GM12892 (cell line): ENCODE measurements at regions not wholly inside any gene's neighbourhood (a gene's known extent, or its start where the extent isn't known, plus 50 kb on each side); places are given as distances from the start of the nearest gene placed in this dataset.

ENCODE experiments used
- DNase-seq: peaks from one replicate; pipeline ENCODE4 v3.0.0; 2011; ENCODE audit not compliant: insufficient read length
- FAIRE-seq: peaks from 2 replicates; lab custom pipeline; 2011; peaks lifted over from hg19 to GRCh38; lab: Jason Lieb, UNC
- POLR2A ChIP-seq: IDR thresholded peaks from 2 replicates; pipeline ENCODE4 v1.6.1; 2011; ENCODE audit warnings: low read depth, low read length, control low read depth
- POLR2AphosphoS5 ChIP-seq: IDR thresholded peaks from 2 replicates; pipeline ENCODE4 v1.6.1; 2011; ENCODE audit warnings: low read depth, low read length, control low read depth
- TAF1 ChIP-seq: IDR thresholded peaks from 2 replicates; pipeline ENCODE4 v1.6.1; 2011; ENCODE audit warnings: low read depth, mild to moderate bottlenecking, control low read depth, low read length, borderline replicate concordance

DNA sequence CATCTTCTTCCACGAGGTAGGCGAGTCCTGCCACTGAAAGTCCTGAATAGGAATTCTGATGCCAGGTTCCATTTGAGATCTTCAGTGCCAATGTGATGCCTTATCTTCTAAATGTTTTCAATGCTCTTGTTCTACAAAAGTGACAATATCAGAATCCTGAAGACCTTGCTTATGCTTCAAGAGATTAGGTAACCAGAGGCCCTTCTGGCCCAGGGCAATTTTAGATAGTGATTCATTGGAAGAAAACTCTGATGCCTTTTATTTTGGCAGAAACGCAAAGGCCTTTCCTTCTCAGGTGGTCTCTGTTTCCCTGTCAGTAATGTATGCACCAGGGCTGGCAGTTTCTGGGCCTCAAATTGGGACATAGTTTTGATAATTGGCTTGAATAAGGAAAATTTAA, 144.8 kb downstream of the CEP135 start:
- no peak for DNase-seq
- FAIRE-seq: no peak
- TF ChIP-seq POLR2AphosphoS5: no peak
- no peak for TF ChIP-seq POLR2A
- TF ChIP-seq TAF1: no peak

DNA sequence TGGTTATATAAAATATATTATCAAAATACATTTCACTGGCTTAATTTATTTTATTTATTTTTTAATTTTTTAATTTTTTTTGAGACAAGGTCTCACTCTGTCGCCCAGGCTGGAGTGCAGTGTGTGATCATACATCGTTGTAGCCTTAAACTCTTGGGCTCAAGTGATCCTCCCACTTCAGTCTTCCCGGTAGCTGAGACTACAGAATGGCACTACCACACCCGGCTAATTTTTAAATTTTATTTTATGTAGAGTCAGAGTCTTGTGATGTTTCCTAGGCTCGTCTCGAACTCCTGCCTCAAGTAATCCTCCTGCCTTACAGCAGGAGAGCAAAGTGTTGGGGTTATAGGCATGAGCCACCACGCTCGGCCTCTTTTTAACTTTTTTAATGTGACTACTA, 143.8 kb downstream of the CEP135 start:
- FAIRE-seq: no peak
- DNase-seq: no peak
- TF ChIP-seq POLR2AphosphoS5: no peak
- TF ChIP-seq TAF1: no peak
- TF ChIP-seq POLR2A: no peak

DNA sequence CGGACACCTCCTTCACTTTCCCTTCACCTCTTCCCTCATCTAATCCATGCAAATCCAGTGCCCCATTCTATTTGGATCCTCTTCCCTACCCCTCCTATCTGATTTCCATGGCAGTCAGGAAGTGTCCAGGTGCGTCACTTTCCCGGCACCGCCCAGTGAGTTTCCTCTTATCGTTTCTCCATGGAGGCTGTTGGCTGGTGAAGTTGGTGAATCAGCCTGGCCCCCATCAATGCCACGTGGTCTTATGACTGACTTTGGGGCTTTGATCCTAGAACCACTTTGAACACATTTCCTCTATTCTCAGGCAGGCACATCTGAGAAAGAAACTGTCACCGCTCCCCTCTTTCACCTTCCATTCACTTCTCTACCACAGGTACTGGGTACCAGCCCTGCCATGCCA, 137.8 kb downstream of the CEP135 start:
- FAIRE-seq: no peak

DNA sequence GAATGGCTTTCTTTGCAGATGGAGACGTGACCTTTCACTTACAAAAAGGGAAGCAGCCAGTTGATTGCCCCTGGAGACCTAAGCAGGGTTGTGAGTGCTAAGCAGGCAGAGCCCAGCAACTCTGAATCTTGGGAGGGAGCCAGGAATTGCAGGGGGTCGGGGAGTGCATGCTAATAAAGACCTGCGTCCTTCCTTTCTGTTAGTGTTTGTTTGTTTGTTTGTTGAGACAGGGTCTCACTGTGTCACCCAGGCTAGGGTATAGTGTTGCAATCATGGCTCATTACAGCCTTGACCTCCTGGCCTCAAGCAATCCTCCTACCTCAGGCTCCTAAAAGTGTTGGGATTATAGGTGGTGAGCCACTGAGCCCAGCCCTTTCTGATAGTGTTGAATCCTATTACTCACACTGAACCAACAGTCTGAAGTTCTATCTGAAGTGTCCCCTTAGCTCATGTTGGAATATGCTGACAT, 137.4 kb downstream of the CEP135 start:
- no peak for FAIRE-seq
- TF ChIP-seq POLR2A: no peak

More for the DNA sequence above, 137.8 kb downstream of the CEP135 start:
- TF ChIP-seq POLR2A (no peak), TAF1 (no peak), POLR2AphosphoS5 (no peak)
- no peak for DNase-seq

DNA sequence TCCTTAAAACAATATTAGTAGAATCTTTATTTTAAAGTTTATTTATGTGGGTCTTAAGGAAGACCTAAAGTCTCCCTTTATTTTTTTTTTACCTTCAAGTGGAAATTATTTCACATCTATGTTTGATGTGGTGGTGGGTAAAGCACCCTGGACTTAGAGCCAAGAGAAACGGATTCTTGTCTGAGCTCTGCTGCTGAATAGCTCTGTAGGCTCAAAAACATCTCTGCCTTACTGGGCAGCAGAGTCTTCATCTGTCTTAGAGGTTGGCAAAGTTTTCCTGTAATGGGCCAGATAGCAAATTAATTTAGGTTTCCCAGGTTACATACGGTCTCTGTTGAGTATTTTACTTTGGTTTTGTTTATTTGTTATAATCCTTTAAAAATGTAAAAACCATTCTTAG, 136.5 kb downstream of the CEP135 start:
- DNase-seq (no peak), FAIRE-seq (no peak)
- TF ChIP-seq POLR2AphosphoS5 (no peak), POLR2A (no peak), TAF1 (no peak)

More for the DNA sequence above, 137.4 kb downstream of the CEP135 start:
- no peak for DNase-seq

DNA sequence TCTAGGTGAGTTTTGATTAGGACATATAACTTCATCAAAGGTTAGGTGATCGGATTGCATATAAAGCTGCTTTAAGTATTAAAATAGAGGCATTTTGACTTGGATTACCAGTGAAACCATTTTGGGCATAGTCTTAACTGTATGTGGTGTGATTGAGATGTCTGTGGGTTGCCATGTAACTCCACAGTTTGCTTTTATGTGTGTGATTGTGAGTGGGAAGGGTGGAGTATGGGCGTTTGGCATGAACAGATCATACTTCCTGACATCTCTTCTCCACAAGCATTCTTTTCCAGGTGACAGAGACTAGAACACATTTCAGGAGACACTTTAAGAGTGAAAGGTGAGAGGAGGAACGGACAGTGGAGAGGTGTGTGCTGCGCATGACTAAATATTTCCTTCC, 136.1 kb downstream of the CEP135 start:
- TF ChIP-seq POLR2AphosphoS5 (no peak), POLR2A (no peak), TAF1 (no peak)
- DNase-seq: no peak
- no peak for FAIRE-seq
